KG1 (cell line): ENCODE measurements at regions not wholly inside any gene's neighbourhood (a gene's known extent, or its start where the extent isn't known, plus 50 kb on each side); places are given as distances from the start of the nearest gene placed in this dataset.
"Not testable (repeated sequence)": the region's sequence is repeated elsewhere in the genome, so short reads cannot be mapped to it uniquely, and the experiment has no call there.

Experiments used
- DNase-seq: peaks from one replicate; lab custom pipeline; 2025; lab: John Stamatoyannopoulos, UW

GRCh38 chr14:38705220-38705619 lies 397.8 kb downstream of the SEC23A start:
- DNase-seq, result no peak

- DNase-seq, result no peak
Measured at GRCh38 chr14:38704220-38704619, 398.8 kb downstream of the SEC23A start.

- no peak for DNase-seq
Measured at GRCh38 chr14:38696925-38697324, 406.1 kb downstream of the SEC23A start.

GRCh38 chr14:38693423-38693822 lies 409.6 kb downstream of the SEC23A start:
- no peak for DNase-seq

GRCh38 chr14:38669027-38669426 lies 413.1 kb upstream of the CLEC14A start:
- no peak for DNase-seq

GRCh38 chr14:38663382-38663781 lies 407.5 kb upstream of the CLEC14A start:
- no peak for DNase-seq

- DNase-seq, result no peak
Measured at GRCh38 chr14:38662781-38663180, 406.9 kb upstream of the CLEC14A start.

GRCh38 chr14:38646391-38646790 lies 390.5 kb upstream of the CLEC14A start:
- DNase-seq, result no peak

GRCh38 chr14:38634913-38635312 lies 379.0 kb upstream of the CLEC14A start:
- not testable (repeated sequence) for DNase-seq

GRCh38 chr14:38629412-38629811 lies 373.5 kb upstream of the CLEC14A start:
- DNase-seq, result no peak

GRCh38 chr14:38627163-38627562 lies 371.3 kb upstream of the CLEC14A start:
- DNase-seq, result no peak

- no peak for DNase-seq
Measured at GRCh38 chr14:38623661-38624060, 367.8 kb upstream of the CLEC14A start.

- DNase-seq, result no peak
Measured at GRCh38 chr14:38618514-38618913, 362.6 kb upstream of the CLEC14A start.

GRCh38 chr14:38616959-38617358 lies 361.1 kb upstream of the CLEC14A start:
- DNase-seq, result no peak

- DNase-seq, result no peak
Measured at GRCh38 chr14:38611928-38612327, 356.0 kb upstream of the CLEC14A start.

GRCh38 chr14:38608244-38608643 lies 352.4 kb upstream of the CLEC14A start:
- DNase-seq, result no peak

GRCh38 chr14:38605193-38606114 lies 349.6 kb upstream of the CLEC14A start:
- DNase-seq, result no peak

- DNase-seq, result not testable (repeated sequence)
Measured at GRCh38 chr14:38600572-38600971, 344.7 kb upstream of the CLEC14A start.

- no peak for DNase-seq
Measured at GRCh38 chr14:38593476-38593875, 337.6 kb upstream of the CLEC14A start.

- DNase-seq, result no peak
Measured at GRCh38 chr14:38592764-38593442, 337.0 kb upstream of the CLEC14A start.

- no peak for DNase-seq
Measured at GRCh38 chr14:38589747-38590350, 334.0 kb upstream of the CLEC14A start.

- no peak for DNase-seq
Measured at GRCh38 chr14:38583471-38583870, 327.6 kb upstream of the CLEC14A start.

- no peak for DNase-seq
Measured at GRCh38 chr14:38578278-38578681, 322.4 kb upstream of the CLEC14A start.
